GM18499 (cell line): ENCODE measurements at regions not wholly inside any gene's neighbourhood (a gene's known extent, or its start where the extent isn't known, plus 50 kb on each side); places are given as distances from the start of the nearest gene placed in this dataset.

Source experiments
- ATAC-seq: cut with Tn5 transposase; IDR thresholded peaks from one replicate; pipeline ENCODE4 v1.9.1; 2021; ENCODE audit warnings: moderate number of reproducible peaks; ENCODE audit not compliant: insufficient read depth, unreplicated experiment

- ATAC-seq, result no peak
These were observed 235.4 kb downstream of the HGF start for GRCh38 chr7:81534446-81534845.

GRCh38 chr7:81533931-81534330 is 235.9 kb downstream of the HGF start:
- no peak for ATAC-seq

GRCh38 chr7:81533426-81533825 is 236.4 kb downstream of the HGF start:
- ATAC-seq, result no peak

GRCh38 chr7:81529785-81530184 is 240.1 kb downstream of the HGF start:
- ATAC-seq, result no peak

- ATAC-seq, result no peak
These were observed 242.2 kb downstream of the HGF start for GRCh38 chr7:81527651-81528050.

GRCh38 chr7:81526971-81527370 is 242.9 kb downstream of the HGF start:
- no peak for ATAC-seq

- no peak for ATAC-seq
These were observed 244.0 kb downstream of the HGF start for GRCh38 chr7:81525841-81526240.

- ATAC-seq, result no peak
These were observed 250.0 kb downstream of the HGF start for GRCh38 chr7:81519886-81520285.

GRCh38 chr7:81516898-81517297 is 252.9 kb downstream of the HGF start:
- no peak for ATAC-seq

- ATAC-seq, result no peak
These were observed 254.8 kb downstream of the HGF start for GRCh38 chr7:81515009-81515408.

GRCh38 chr7:81514546-81514945 is 255.3 kb downstream of the HGF start:
- ATAC-seq, result no peak

GRCh38 chr7:81510122-81510521 is 259.7 kb downstream of the HGF start:
- ATAC-seq, result no peak

GRCh38 chr7:81507221-81507620 is 262.6 kb downstream of the HGF start:
- ATAC-seq, result no peak

- ATAC-seq, result no peak
These were observed 263.2 kb downstream of the HGF start for GRCh38 chr7:81506609-81507008.

GRCh38 chr7:81503771-81504170 is 266.1 kb downstream of the HGF start:
- no peak for ATAC-seq

- ATAC-seq, result no peak
These were observed 266.5 kb downstream of the HGF start for GRCh38 chr7:81503336-81503735.

- ATAC-seq, result no peak
These were observed 268.6 kb downstream of the HGF start for GRCh38 chr7:81501220-81501619.

- no peak for ATAC-seq
These were observed 269.2 kb downstream of the HGF start for GRCh38 chr7:81500631-81501030.

GRCh38 chr7:81499262-81500116 is 270.4 kb downstream of the HGF start:
- ATAC-seq, result peak; percentile 72

- ATAC-seq, result no peak
These were observed 271.7 kb downstream of the HGF start for GRCh38 chr7:81498176-81498575.

GRCh38 chr7:81492910-81493309 is 276.9 kb downstream of the HGF start:
- ATAC-seq, result no peak

GRCh38 chr7:81492240-81492639 is 277.6 kb downstream of the HGF start:
- ATAC-seq, result no peak
